ENCODE measurements at regions not wholly inside any gene's neighbourhood (a gene's known extent, or its start where the extent isn't known, plus 50 kb on each side); places are given as distances from the start of the nearest gene placed in this dataset.

DNA sequence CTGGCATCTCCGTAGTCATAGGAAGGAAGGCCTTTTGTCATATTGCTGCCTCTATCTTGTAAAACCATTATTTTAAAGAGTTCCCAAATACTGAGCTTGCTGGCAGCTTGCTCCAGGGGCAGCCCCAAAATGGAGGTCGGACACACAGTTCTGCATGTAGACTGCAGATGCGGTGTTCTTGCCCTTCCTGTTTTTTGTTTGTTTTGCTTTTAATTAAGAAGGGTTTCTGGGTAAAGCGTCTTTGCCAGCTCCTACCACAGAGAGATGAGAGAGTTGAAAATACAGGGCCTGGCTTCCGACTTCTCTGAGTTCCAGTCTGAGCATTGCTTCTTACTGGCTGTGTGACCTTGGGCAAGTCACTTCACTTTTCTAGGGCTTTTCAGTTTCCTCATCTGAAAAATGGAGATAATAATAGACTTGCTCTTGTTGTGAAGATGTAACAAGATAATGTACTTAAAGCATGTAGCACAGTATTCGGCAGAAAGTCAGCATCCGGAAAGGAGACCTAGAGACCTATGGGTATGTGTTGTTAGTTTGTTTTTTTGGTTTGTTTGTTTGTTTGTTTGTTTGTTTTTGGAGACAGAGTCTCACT is 67.8 kb upstream of the GSE1 start:
- Histone ChIP-seq H3K36me3 (no peaks in the 10 kb centered on the region), H3K27me3 (no peaks in the 10 kb centered on the region), H3K9me3 (no peaks in the 10 kb centered on the region), H3K4me1 (ENCODE audit: control insufficient read depth in 1 of 2, insufficient read depth in 1 of 2, low read depth in 1 of 2, low read length in 1 of 2) (peaks cover 36 to 45% of the 10 kb centered on the region in 2 experiments), H3K27ac (no peak overlapping the region), H3K4me3 (ENCODE audit: low read depth in 1 of 2, low read length in 1 of 2) (no peak overlapping the region)
- TF ChIP-seq, protein P1, sequence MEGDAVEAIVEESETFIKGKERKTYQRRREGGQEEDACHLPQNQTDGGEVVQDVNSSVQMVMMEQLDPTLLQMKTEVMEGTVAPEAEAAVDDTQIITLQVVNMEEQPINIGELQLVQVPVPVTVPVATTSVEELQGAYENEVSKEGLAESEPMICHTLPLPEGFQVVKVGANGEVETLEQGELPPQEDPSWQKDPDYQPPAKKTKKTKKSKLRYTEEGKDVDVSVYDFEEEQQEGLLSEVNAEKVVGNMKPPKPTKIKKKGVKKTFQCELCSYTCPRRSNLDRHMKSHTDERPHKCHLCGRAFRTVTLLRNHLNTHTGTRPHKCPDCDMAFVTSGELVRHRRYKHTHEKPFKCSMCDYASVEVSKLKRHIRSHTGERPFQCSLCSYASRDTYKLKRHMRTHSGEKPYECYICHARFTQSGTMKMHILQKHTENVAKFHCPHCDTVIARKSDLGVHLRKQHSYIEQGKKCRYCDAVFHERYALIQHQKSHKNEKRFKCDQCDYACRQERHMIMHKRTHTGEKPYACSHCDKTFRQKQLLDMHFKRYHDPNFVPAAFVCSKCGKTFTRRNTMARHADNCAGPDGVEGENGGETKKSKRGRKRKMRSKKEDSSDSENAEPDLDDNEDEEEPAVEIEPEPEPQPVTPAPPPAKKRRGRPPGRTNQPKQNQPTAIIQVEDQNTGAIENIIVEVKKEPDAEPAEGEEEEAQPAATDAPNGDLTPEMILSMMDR (IDR thresholded peaks at IDR 0.05): no peak

DNA sequence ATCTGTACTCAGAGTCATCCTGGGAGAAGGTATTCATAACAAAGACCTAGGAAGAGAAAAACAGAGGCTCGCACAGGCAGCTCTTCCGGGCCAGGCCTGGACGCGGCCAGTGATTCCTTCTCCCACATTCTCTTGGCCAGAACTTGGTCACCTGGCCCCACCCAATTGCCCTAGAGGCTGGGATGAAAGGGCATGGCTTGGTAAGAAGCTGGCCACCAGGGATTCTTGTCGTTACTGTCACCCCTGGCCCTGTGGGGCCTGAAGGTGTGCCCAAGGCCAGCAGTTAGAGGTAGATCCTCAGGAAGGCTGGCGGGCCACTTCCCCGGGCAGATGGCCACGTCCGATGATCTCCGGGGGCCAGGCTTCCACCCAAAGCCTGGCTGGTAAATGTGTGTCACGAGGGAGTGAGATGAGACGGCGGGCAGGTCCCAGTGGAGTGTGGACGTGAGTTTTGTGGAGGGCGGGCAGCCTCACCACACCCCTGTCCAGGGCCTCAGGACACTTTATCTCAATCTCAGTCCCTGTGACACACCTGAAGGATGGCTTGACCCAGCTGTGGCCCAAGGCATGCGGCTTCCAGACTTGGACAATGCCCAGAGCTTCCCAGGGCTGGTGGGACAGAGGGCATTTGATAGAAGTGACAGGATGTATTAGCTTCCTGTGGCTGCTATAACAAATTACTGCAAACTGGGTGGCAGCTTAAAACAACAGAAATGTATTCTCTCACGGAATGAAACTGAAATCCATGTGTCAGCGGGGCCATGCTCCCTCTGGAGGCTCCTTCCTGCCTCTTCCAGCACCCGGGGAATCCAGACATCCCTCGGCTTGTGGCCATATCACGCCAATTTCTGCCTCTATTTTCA is 66.3 kb upstream of the GSE1 start:
- Histone ChIP-seq H3K4me1 (ENCODE audit: control insufficient read depth in 1 of 2, insufficient read depth in 1 of 2, low read depth in 1 of 2, low read length in 1 of 2) (peaks cover 34 to 43% of the 10 kb centered on the region in 2 experiments), H3K36me3 (no peaks in the 10 kb centered on the region), H3K27me3 (no peaks in the 10 kb centered on the region), H3K4me3 (ENCODE audit: low read depth in 1 of 2, low read length in 1 of 2) (no peak overlapping the region), H3K27ac (no peak overlapping the region), H3K9me3 (no peaks in the 10 kb centered on the region)
- TF ChIP-seq, protein P1 (IDR thresholded peaks at IDR 0.05): no peak

DNA sequence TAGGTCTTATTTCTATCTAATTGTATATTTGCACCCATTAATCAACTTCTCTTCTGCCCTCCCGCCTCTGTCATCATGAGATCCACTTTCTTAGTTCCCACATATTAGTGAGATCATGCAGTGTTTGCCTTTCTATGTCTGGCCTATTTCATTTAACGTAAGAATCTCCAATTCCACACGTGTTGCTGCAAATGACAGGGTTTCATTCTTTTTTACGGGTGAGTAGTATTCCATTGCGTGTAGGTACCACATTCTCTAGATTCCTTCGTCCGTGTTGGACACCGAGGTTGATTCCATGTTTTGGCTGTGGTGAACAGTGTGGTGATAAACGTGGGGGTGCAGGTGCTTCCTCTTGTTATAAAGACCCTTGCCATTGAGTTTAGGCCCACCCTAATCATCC is 64.7 kb upstream of the GSE1 start:
- H3K4me3 ChIP-seq (ENCODE audit: low read depth in 1 of 2, low read length in 1 of 2): no peak overlapping the region
- TF ChIP-seq, protein P1 (IDR thresholded peaks at IDR 0.05): no peak
- H3K36me3 ChIP-seq: no peaks in the 10 kb centered on the region
- H3K27me3 ChIP-seq: no peaks in the 10 kb centered on the region
- no peak overlapping the region for H3K27ac ChIP-seq
- no peaks in the 10 kb centered on the region for H3K9me3 ChIP-seq
- H3K4me1 ChIP-seq (ENCODE audit: control insufficient read depth in 1 of 2, insufficient read depth in 1 of 2, low read depth in 1 of 2, low read length in 1 of 2): peaks cover 23 to 28% of the 10 kb centered on the region in 2 experiments

DNA sequence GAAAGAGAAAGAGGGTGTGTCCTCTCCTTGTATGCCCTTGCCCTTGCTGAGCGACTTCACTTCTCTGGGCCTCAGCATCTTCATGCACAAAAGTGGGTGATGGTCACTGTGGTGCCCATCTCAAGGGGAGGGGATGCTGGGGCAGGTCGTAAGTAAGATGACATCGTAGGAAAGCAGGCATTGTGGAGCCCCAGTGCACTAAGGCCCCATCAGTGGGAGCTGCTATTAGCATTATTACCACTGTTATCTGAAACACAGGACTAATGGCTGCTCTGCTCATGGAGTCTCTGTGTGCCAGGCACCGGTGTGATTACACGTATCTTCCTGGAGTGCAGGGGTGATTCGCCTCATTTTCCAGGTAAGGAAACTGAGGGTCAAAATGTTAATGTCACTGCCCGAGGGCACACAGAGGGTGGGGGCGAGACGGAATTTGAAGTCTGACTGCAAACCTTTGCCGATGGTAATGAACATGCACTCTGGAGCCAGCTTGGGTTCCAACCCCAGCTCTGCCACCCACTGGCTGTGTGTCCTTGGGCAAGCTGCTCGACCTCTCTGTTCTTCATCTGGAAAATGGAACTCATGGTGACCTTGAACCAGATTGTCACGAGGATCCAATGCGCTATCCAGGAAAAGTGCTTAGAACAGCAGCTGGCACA is 63.2 kb upstream of the GSE1 start:
- Histone ChIP-seq H3K4me1 (ENCODE audit: control insufficient read depth in 1 of 2, insufficient read depth in 1 of 2, low read depth in 1 of 2, low read length in 1 of 2) (peaks cover 18 to 25% of the 10 kb centered on the region in 2 experiments), H3K9me3 (no peaks in the 10 kb centered on the region), H3K4me3 (ENCODE audit: low read depth in 1 of 2, low read length in 1 of 2) (no peak overlapping the region), H3K27ac (no peak overlapping the region), H3K36me3 (no peaks in the 10 kb centered on the region), H3K27me3 (no peaks in the 10 kb centered on the region)
- TF ChIP-seq, protein P1 (IDR thresholded peaks at IDR 0.05): no peak

DNA sequence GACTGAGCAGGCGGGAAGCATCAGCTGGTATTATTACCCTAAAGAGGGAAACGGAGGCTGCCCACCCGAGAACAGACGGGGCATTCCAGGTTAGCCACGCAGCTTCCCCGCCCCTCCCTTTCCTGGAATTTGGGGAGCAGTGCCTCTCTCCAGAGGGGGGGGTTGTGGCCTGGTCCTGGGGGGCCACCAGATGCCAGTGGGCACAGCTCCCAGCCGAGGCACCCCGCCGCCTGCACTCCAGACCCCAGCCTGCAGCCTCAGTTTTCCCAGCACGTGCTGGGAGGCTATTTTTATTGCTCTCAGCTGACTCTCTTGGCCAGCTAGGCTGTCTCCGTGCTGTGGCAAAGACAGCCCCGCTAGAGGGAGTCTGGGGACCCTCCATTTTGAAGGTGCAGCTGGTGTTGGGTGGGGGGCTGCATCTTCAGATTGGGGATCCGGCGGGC is 62.7 kb upstream of the GSE1 start:
- Histone ChIP-seq H3K9me3 (no peaks in the 10 kb centered on the region), H3K4me1 (ENCODE audit: control insufficient read depth in 1 of 2, insufficient read depth in 1 of 2, low read depth in 1 of 2, low read length in 1 of 2) (peaks cover 15 to 20% of the 10 kb centered on the region in 2 experiments), H3K27me3 (no peaks in the 10 kb centered on the region), H3K36me3 (no peaks in the 10 kb centered on the region), H3K4me3 (ENCODE audit: low read depth in 1 of 2, low read length in 1 of 2) (no peak overlapping the region), H3K27ac (no peak overlapping the region)
- TF ChIP-seq, protein P1 (IDR thresholded peaks at IDR 0.05): no peak
